Lung (tissue), 11 donors: ENCODE measurements at regions not wholly inside any gene's neighbourhood (a gene's known extent, or its start where the extent isn't known, plus 50 kb on each side); places are given as distances from the start of the nearest gene placed in this dataset.

Experiments used
- ATAC-seq: fragments of 200-7000 bp; cut with Tn5 transposase; one replicate; pipeline ENCODE4 v1.9.1; 2020; ENCODE audit warnings: moderate number of reproducible peaks; ENCODE audit not compliant: insufficient read depth, low FRiP score
- DNase-seq, 3 donors: peaks; one replicate each; pipeline ENCODE4 v3.0.0-alpha.2; 2013 to 2017
- H3K27ac ChIP-seq, 2 donors: one replicate each; pipeline ENCODE4 v1.5.1; 2013; ENCODE audit warnings: mild to moderate bottlenecking in 2 of 2, moderate library complexity in 2 of 2, control low read depth in 1 of 2, inconsistent platforms in 1 of 2, low read depth in 1 of 2, low read length in 1 of 2
- H3K27me3 ChIP-seq, 3 donors: one replicate each; pipeline ENCODE4 v1.5.1; 2013; ENCODE audit warnings: low read length in 2 of 3; ENCODE audit not compliant: control insufficient read depth in 3 of 3, insufficient read depth in 3 of 3
- H3K36me3 ChIP-seq, 4 donors: one replicate each; pipeline ENCODE4 v1.5.1; 2013; ENCODE audit warnings: low read length in 4 of 4, mild to moderate bottlenecking in 1 of 4, moderate library complexity in 1 of 4; ENCODE audit not compliant: control insufficient read depth in 4 of 4, insufficient read depth in 4 of 4
- H3K4me1 ChIP-seq, 5 donors: one replicate each; pipeline ENCODE4 v1.5.1; 2013; ENCODE audit warnings: low read length in 5 of 5, mild to moderate bottlenecking in 2 of 5, moderate library complexity in 1 of 5; ENCODE audit not compliant: control insufficient read depth in 5 of 5, insufficient read depth in 5 of 5
- H3K4me3 ChIP-seq: one replicate; pipeline ENCODE4 v1.5.1; 2013; ENCODE audit warnings: mild to moderate bottlenecking, control low read depth, moderate library complexity
- H3K9ac ChIP-seq, 2 donors: one replicate each; pipeline ENCODE4 v1.5.1; 2013; ENCODE audit warnings: low read length in 2 of 2, control low read depth in 1 of 2; ENCODE audit not compliant: insufficient read depth in 1 of 2
- H3K9me3 ChIP-seq, 4 donors: one replicate each; pipeline ENCODE4 v1.5.1; 2013; ENCODE audit warnings: low read length in 3 of 4, mild to moderate bottlenecking in 1 of 4, moderate library complexity in 1 of 4; ENCODE audit not compliant: control insufficient read depth in 4 of 4, insufficient read depth in 3 of 4
- WGBS, 2 donors: extraction: QIAGEN DNeasy Blood & Tissue Kit; methylation state at CpG; one replicate each; pipeline ENCODE4 v1.1.7; 2013; 5-methylcytosine and 5-hydroxymethylcytosine counted together
- TF ChIP-seq, protein P1 (sequence below): IDR thresholded peaks from 2 replicates; pipeline ENCODE4 v1.5.1; 2012; ENCODE audit warnings: mild to moderate bottlenecking; ENCODE audit errors: control extremely low read depth, extremely low read depth
- donor health status: control.
- donor health status: control.
- donor health status: Bipolar disorder and iron deficiency.
- donor health status: healthy.
- donor health status: DM: yes; HTN: yes; CAD: no.

DNA sequence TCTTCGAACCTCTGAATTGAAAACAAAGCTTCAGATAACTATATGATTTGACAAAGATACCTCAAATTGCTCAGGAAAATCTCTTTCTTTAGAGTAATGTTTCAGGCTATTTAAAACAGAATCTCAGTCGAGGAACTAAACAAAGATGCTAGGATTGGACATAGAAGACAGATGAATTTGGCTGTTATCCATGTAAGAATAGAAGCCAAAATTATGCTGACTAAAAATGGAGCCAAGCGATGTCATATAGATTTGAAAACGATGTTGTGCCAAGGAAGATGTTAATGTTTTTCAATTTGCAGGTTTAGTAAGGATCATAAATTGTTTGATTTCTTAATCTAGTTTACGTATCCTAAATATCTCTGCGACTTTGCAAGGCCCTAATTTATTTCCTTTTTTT, 295.9 kb downstream of the FOXG1 start:
- DNase-seq (no peak), ATAC-seq (no peak)
- H3K4me1 ChIP-seq, result no peaks in the 10 kb centered on the region
- TF ChIP-seq, protein P1, sequence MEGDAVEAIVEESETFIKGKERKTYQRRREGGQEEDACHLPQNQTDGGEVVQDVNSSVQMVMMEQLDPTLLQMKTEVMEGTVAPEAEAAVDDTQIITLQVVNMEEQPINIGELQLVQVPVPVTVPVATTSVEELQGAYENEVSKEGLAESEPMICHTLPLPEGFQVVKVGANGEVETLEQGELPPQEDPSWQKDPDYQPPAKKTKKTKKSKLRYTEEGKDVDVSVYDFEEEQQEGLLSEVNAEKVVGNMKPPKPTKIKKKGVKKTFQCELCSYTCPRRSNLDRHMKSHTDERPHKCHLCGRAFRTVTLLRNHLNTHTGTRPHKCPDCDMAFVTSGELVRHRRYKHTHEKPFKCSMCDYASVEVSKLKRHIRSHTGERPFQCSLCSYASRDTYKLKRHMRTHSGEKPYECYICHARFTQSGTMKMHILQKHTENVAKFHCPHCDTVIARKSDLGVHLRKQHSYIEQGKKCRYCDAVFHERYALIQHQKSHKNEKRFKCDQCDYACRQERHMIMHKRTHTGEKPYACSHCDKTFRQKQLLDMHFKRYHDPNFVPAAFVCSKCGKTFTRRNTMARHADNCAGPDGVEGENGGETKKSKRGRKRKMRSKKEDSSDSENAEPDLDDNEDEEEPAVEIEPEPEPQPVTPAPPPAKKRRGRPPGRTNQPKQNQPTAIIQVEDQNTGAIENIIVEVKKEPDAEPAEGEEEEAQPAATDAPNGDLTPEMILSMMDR, result no peak
- no peak overlapping the region for H3K9ac ChIP-seq
- no peak overlapping the region for H3K4me3 ChIP-seq
- no peak overlapping the region for H3K27ac ChIP-seq
- H3K27me3 ChIP-seq, result no peaks in the 10 kb centered on the region
- no peaks in the 10 kb centered on the region for H3K9me3 ChIP-seq
- 75 to 79% methylated on average over 6 of the region's 6 CpGs for WGBS, 2 donors
- no peaks in the 10 kb centered on the region for H3K36me3 ChIP-seq

DNA sequence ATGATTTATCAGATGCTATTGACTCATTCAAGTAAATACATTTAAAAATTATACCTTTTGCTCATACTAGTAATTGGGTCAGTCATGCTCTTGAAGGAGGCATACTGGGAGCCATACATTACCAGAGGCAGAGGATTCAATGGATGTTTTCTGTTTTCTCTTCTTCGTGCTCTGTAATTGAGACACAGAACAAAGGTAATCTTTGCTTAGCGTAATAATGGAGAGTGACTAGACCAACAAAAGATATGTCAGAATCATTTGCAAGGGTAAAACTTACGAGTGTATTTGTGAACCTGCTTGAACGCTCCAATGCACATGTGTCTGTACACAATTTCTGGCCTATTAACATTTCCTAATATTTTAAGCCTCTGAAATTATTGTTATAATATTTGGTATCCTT, 296.4 kb downstream of the FOXG1 start:
- ATAC-seq (no peak), DNase-seq (no peak)
- no peaks in the 10 kb centered on the region for H3K27me3 ChIP-seq
- no peaks in the 10 kb centered on the region for H3K9me3 ChIP-seq
- H3K27ac ChIP-seq, result no peak overlapping the region
- no peak overlapping the region for H3K9ac ChIP-seq
- 91 to 94% methylated on average over 4 of the region's 4 CpGs for WGBS, 2 donors
- no peaks in the 10 kb centered on the region for H3K4me1 ChIP-seq
- no peak overlapping the region for H3K4me3 ChIP-seq
- TF ChIP-seq, protein P1, result no peak
- H3K36me3 ChIP-seq, result no peaks in the 10 kb centered on the region

DNA sequence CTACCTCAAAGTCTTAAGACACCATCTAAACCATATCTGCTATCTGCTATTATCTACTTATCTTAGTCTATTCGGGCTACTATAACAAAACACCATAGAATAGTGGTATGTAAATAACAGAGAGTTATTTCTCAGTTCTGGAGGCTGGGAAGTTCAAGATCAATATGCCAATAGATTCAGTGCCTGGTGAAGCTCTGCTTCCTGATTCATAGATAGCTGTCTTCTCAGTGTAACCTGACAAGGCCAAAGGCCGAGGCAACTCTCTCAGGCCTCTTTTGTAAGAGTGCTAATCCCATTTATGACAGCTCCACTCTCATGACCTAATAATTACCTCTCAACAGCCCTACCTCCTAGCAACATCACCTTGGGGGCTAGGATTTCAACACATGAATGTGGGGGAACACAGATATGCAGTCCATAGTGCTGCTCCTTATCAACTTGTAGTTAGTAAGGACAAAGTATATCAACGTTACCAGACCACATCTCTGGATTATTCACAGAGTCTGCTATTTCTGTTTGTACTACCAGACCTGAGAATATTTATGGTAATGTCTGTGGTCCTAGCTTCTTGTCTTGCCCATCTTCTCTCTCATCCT, 297.8 kb downstream of the FOXG1 start:
- Histone ChIP-seq H3K9ac (no peak overlapping the region), H3K36me3 (no peaks in the 10 kb centered on the region), H3K27ac (no peak overlapping the region), H3K27me3 (no peaks in the 10 kb centered on the region), H3K9me3 (no peaks in the 10 kb centered on the region), H3K4me1 (no peaks in the 10 kb centered on the region), H3K4me3 (no peak overlapping the region)
- WGBS, 2 donors, result 80 to 82% methylated on average over 3 of the region's 3 CpGs
- no peak for ATAC-seq
- no peak for DNase-seq
- TF ChIP-seq, protein P1, result no peak

DNA sequence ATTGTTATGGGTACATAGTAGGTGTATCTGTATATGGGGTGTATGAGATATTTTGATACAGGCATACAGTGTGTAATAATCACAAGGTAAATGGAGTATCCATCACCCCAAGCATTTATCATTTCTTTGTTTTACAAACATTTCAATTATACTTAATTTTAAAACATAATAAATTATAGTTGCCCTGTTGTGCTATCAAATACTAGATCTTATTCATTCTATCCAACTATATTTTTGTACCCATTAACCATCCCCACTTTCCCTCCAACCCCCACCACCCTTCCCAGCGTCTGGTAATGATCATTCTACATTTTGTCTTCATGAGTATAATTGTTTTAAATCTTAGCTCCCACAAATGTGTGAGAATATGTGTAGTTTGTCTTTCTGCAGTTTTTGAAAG, 302.6 kb downstream of the FOXG1 start:
- no peaks in the 10 kb centered on the region for H3K27me3 ChIP-seq
- H3K36me3 ChIP-seq, result no peaks in the 10 kb centered on the region
- TF ChIP-seq, protein P1, result no peak
- no peak overlapping the region for H3K4me3 ChIP-seq
- 66 to 82% methylated on average over 1 of the region's 1 CpG for WGBS, 2 donors
- no peak overlapping the region for H3K9ac ChIP-seq
- H3K27ac ChIP-seq, result no peak overlapping the region
- ATAC-seq (no peak), DNase-seq (no peak)
- no peaks in the 10 kb centered on the region for H3K4me1 ChIP-seq
- H3K9me3 ChIP-seq, result peaks cover 0 to 1% (median 0%) of the 10 kb centered on the region in 4 donors
